SK-N-SH treated with all-trans-retinoic acid at 6 μM for 48 hours (cell line): ENCODE measurements at regions not wholly inside any gene's neighbourhood (a gene's known extent, or its start where the extent isn't known, plus 50 kb on each side); places are given as distances from the start of the nearest gene placed in this dataset.

Source experiments
- CREB5 ChIP-seq: fragments of 250-450 bp; sonication (Bioruptor Pico); IDR thresholded peaks from 2 replicates; pipeline ENCODE4 v1.5.1; 2020; ENCODE audit warnings: low read depth, mild to moderate bottlenecking, moderate library complexity
- RARB ChIP-seq: fragments of 250-450 bp; sonication (Bioruptor Pico); IDR thresholded peaks from 2 replicates; pipeline ENCODE4 v1.8.0; 2021; ENCODE audit warnings: mild to moderate bottlenecking, moderate library complexity

DNA sequence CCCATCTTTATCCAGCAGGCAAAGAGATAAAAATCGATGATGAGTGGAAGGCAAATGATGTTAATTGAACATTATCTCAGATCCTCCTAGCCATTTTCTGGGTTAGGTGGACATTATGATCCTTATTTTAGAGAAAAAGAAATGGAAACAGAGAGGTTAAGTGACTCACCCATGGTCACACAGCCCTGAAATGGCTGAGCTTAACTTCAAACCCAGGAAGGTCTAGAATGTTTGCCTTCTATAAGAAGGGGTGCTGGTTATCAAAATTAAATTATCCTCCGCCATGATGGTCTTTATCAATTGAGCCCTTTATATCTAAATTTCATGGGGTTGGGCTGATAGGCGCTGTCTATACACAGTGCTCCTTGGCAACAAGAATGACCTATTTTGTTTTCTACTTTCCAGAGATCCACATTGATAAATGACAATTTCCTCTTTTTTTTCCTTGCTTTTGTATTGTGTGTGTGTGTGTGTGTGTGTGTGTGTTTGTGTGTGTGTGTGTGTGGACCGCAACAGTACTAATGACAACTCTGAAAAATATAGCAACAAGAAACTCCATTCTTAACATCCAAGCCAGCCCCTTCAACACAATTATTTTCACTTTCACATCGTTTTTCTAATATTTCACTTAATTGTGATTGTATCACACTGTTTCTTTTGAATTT is 571.9 kb downstream of the VRK1 start:
- TF ChIP-seq CREB5, result no peak
- no peak for TF ChIP-seq RARB (CRISPR knock-in tag)
